DND-41 (cell line): ENCODE measurements at regions not wholly inside any gene's neighbourhood (a gene's known extent, or its start where the extent isn't known, plus 50 kb on each side); places are given as distances from the start of the nearest gene placed in this dataset.
A peak's percentile ranks its signal among the peaks of the same experiment; 100 is the strongest.

Experiments used
- ATAC-seq: fragments of 200-7000 bp; cut with Tn5 transposase; 3 replicates; pipeline ENCODE4 v1.9.1; 2021; ENCODE audit warnings: low read depth; ENCODE audit not compliant: insufficient read depth
- DNase-seq: peaks from one replicate; pipeline ENCODE4 v3.0.0-alpha.2; 2020
- H2AFZ ChIP-seq: 2 replicates; pipeline ENCODE4 v1.6.0; 2012; ENCODE audit warnings: low read depth, low read length
- H3K27ac ChIP-seq: 2 replicates; pipeline ENCODE4 v1.5.1; 2012; ENCODE audit warnings: low read length, inconsistent platforms
- H3K27me3 ChIP-seq: fragments of 200-600 bp; sonication (generic); 2 replicates; pipeline ENCODE4 v1.6.0; 2012; ENCODE audit warnings: low read length, mild to moderate bottlenecking, inconsistent platforms; ENCODE audit not compliant: insufficient read depth, poor library complexity
- H3K36me3 ChIP-seq: 2 replicates; pipeline ENCODE4 v1.5.1; 2012; ENCODE audit warnings: low read length, inconsistent platforms; ENCODE audit not compliant: insufficient read depth
- H3K4me1 ChIP-seq: 2 replicates; pipeline ENCODE4 v1.5.1; 2012; ENCODE audit warnings: mild to moderate bottlenecking, low read length; ENCODE audit not compliant: insufficient read depth
- H3K4me2 ChIP-seq: 2 replicates; pipeline ENCODE4 v1.6.0; 2012; ENCODE audit warnings: mild to moderate bottlenecking, moderate library complexity, low read length, inconsistent platforms; ENCODE audit not compliant: insufficient read depth
- H3K4me3 ChIP-seq, 2 experiments: fragments of 200-600 bp in 1 of 2; shearing (Covaris generic) in 1 of 2; 2 replicates each; pipeline ENCODE4 v1.5.1; 2012 to 2016; ENCODE audit warnings: inconsistent platforms in 2 of 2, low read length in 2 of 2, mild to moderate bottlenecking in 2 of 2, low read depth in 1 of 2, moderate library complexity in 1 of 2
- H3K79me2 ChIP-seq: 2 replicates; pipeline ENCODE4 v1.6.0; 2012; ENCODE audit warnings: low read length, inconsistent platforms; ENCODE audit not compliant: insufficient read depth
- H3K9ac ChIP-seq: 2 replicates; pipeline ENCODE4 v1.6.0; 2012; ENCODE audit warnings: low read depth, mild to moderate bottlenecking, inconsistent platforms, low read length, moderate library complexity
- H3K9me3 ChIP-seq: 2 replicates; pipeline ENCODE4 v1.5.1; 2012; ENCODE audit warnings: low read length, moderate library complexity, mild to moderate bottlenecking, inconsistent platforms; ENCODE audit not compliant: insufficient read depth, severe bottlenecking
- H4K20me1 ChIP-seq: 2 replicates; pipeline ENCODE4 v1.6.0; 2012; ENCODE audit warnings: low read length; ENCODE audit not compliant: insufficient read depth
- CTCF ChIP-seq: IDR thresholded peaks from 2 replicates; pipeline ENCODE4 v1.5.1; 2012; ENCODE audit warnings: borderline replicate concordance, low read length, moderate library complexity, mild to moderate bottlenecking; ENCODE audit not compliant: poor library complexity, severe bottlenecking; ENCODE audit errors: extremely low read depth
- EZH2 ChIP-seq: IDR thresholded peaks from 3 replicates; pipeline ENCODE4 v1.6.1; 2012; ENCODE audit warnings: borderline replicate concordance, low read depth, mild to moderate bottlenecking, moderate library complexity, low read length, inconsistent platforms; ENCODE audit not compliant: severe bottlenecking

DNA sequence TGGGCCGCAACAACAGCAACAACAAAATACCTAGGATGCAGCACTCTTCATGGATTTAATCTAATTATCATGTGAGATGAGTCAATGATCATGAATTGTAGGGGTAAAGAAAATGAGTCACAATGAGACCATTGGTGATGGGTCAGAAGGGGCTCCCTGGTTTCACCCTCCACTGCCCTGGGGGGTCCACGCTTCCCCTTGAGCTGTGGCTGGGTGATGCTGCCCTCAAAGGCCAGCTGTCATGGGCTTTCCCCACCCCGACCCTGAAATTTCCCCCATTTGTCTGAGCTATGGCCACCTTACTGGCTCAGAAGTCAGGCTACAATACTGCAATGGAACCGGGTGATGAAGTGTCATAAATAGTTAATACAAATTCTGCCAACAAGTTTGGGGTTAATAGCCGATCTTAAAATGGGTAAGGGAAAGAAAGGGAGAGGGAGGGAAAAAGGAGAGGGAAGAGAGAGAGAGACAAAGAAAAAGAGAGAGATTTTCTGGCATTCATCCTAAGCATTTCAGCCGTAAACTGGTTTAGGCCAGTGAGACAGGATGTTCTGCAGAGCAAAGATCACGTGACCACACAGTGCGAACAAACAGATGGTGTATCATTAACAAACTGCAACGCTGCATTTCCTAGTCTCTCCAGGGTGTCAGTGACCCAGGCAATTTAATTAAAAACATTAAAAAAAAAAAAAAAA lies 143.4 kb upstream of the ERRFI1 start:
- H3K36me3 ChIP-seq = no peaks in the 10 kb centered on the region
- H3K4me2 ChIP-seq = no peak overlapping the region; the same call in 1 of the 2 replicates
- no peaks in the 10 kb centered on the region for H4K20me1 ChIP-seq
- no peaks in the 10 kb centered on the region for H3K27me3 ChIP-seq
- H3K4me3 ChIP-seq = no peak overlapping the region
- H3K79me2 ChIP-seq = no peaks in the 10 kb centered on the region
- ATAC-seq (peak; percentile 95), DNase-seq (peak; percentile 71)
- peak overlapping the region; percentile 58 for H3K27ac ChIP-seq
- no peak for TF ChIP-seq CTCF
- no peak for TF ChIP-seq EZH2
- peak overlapping the region; percentile 51 for H2AFZ ChIP-seq
- H3K4me1 ChIP-seq = peaks cover 12% of the 10 kb centered on the region
- H3K9me3 ChIP-seq = no peaks in the 10 kb centered on the region
- H3K9ac ChIP-seq = no peak overlapping the region; the same call in 1 of the 2 replicates

DNA sequence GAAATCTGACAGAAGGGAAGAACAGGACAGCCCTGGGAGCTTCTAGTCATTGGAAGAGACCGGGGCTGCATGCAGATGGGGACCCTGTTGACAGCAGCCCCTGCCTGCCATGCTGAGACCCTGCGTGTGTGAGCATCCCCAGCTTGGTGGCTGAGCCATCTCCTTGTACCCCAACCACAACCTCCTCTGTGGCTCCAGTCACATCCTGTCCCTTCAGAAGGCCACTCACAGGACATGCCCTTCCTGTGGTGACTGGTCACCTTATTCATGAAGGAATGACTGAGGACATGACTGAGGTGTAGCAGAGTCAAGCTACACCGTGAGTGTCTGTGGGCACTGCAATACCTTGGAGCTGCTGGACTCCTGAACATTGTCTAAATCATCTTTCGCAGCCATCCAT lies 141.8 kb upstream of the ERRFI1 start:
- Histone ChIP-seq H3K79me2 (no peaks in the 10 kb centered on the region), H3K4me2 (no peak overlapping the region), H3K9ac (no peak overlapping the region), H2AFZ (no peak overlapping the region), H3K27me3 (no peaks in the 10 kb centered on the region), H3K4me1 (peaks cover 12% of the 10 kb centered on the region), H3K9me3 (no peaks in the 10 kb centered on the region), H4K20me1 (no peaks in the 10 kb centered on the region), H3K36me3 (no peaks in the 10 kb centered on the region), H3K27ac (no peak overlapping the region), H3K4me3 (no peak overlapping the region)
- ATAC-seq = no peak
- TF ChIP-seq EZH2 = no peak
- TF ChIP-seq CTCF = no peak
- no peak for DNase-seq

DNA sequence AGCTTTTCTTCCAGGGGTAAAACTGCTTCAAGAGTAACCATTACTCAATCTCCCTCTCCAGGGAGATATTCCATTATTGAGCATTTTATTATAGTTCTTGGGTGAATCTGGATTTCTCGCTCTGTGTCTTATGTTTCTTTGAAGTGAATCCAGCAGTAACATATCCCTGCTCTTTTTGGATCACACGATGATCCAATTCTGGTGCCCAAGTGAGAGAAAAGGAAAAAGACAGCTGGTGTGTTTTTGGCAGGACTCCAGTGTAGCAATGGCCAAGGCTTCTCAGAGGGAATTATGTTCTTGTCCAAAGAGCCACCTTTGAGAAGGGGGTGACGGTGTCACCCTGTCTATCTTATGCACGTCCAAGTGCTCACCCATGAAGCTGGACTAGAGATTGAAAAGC lies 140.3 kb upstream of the ERRFI1 start:
- H2AFZ ChIP-seq = no peak overlapping the region
- peaks cover 12% of the 10 kb centered on the region for H3K4me1 ChIP-seq
- no peaks in the 10 kb centered on the region for H3K36me3 ChIP-seq
- H3K9ac ChIP-seq = no peak overlapping the region
- TF ChIP-seq EZH2 (no peak), CTCF (no peak)
- H3K27me3 ChIP-seq = no peaks in the 10 kb centered on the region
- H3K4me3 ChIP-seq = no peak overlapping the region
- no peaks in the 10 kb centered on the region for H4K20me1 ChIP-seq
- no peak overlapping the region for H3K27ac ChIP-seq
- no peak for ATAC-seq
- DNase-seq = no peak
- no peaks in the 10 kb centered on the region for H3K79me2 ChIP-seq
- H3K9me3 ChIP-seq = no peaks in the 10 kb centered on the region
- H3K4me2 ChIP-seq = no peak overlapping the region
